PC-9 (cell line): ENCODE measurements at regions not wholly inside any gene's neighbourhood (a gene's known extent, or its start where the extent isn't known, plus 50 kb on each side); places are given as distances from the start of the nearest gene placed in this dataset.

Experiments used
- EZH2 ChIP-seq: fragments of 200-600 bp; sonication (generic); IDR thresholded peaks from 2 replicates; pipeline ENCODE4 v1.8.0; 2017; ENCODE audit warnings: antibody characterized with exemption, low read depth
- TF ChIP-seq, protein P1 (sequence below): fragments of 200-600 bp; sonication (generic); conservative IDR thresholded peaks from 2 replicates; pipeline ENCODE4 v1.6.1; 2017; ENCODE audit warnings: mixed run types, antibody characterized with exemption, mild to moderate bottlenecking, moderate library complexity

DNA sequence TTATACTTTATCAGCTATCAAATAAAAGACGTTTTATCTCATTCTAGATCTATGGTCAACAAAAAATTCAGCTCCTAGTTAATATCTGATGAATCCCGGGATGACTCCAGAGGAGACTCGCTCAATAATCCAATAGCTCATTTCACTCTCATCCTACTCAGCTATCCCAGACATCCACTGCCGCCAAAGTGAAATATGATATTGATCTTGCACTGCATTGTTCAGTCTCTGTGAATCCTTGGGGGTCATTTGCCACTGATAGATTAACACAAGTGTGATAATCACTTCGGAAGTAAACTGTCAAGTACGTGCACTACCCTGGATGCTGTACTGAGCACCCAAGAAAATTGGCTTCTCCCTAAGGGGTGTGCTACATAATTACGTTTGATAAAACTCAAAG lies 249.1 kb downstream of the SUCLG1 start:
- TF ChIP-seq, protein P1, sequence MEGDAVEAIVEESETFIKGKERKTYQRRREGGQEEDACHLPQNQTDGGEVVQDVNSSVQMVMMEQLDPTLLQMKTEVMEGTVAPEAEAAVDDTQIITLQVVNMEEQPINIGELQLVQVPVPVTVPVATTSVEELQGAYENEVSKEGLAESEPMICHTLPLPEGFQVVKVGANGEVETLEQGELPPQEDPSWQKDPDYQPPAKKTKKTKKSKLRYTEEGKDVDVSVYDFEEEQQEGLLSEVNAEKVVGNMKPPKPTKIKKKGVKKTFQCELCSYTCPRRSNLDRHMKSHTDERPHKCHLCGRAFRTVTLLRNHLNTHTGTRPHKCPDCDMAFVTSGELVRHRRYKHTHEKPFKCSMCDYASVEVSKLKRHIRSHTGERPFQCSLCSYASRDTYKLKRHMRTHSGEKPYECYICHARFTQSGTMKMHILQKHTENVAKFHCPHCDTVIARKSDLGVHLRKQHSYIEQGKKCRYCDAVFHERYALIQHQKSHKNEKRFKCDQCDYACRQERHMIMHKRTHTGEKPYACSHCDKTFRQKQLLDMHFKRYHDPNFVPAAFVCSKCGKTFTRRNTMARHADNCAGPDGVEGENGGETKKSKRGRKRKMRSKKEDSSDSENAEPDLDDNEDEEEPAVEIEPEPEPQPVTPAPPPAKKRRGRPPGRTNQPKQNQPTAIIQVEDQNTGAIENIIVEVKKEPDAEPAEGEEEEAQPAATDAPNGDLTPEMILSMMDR = no peak
- TF ChIP-seq EZH2 = no peak
